ENCODE measurements at regions not wholly inside any gene's neighbourhood (a gene's known extent, or its start where the extent isn't known, plus 50 kb on each side); places are given as distances from the start of the nearest gene placed in this dataset.

DNA sequence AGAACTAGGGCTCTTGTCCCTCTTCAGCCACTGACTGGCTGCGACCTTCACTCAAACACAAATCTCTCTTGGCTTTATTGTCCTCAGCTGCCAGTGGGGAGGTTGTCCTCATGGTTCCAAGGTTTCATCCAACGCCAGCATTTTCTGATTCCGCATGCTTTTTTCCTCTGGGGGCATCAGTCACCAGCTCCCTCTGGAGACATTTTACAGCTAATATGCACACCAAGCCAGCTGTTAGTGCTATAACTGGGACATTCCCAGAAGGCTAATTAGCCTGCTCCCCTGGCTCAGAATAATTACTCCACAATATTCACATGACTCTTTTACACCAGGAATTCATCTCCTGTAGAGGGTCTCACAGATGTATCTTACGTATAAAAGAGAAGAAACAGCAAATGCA lies 193.6 kb upstream of the ANKRD55 start:
- no peaks in the 10 kb centered on the region for H4K20me1 ChIP-seq (ENCODE audit: insufficient read depth)
- no peaks in the 10 kb centered on the region for H3K79me2 ChIP-seq (ENCODE audit: insufficient read depth)
- H3F3A ChIP-seq (replicated peaks; ENCODE audit: insufficient read depth), result no peaks in the 10 kb centered on the region
- H3K4me1 ChIP-seq (ENCODE audit: control insufficient read depth in 1 of 2, insufficient read depth in 2 of 2, low read depth in 1 of 2, low read length in 1 of 2), result peaks cover 0 to 14% of the 10 kb centered on the region in 2 experiments; a peak in 2 of 4 replicates
- CTCF ChIA-PET, result no interaction called here
- H3K27me3 ChIP-seq (ENCODE audit: insufficient read depth), result no peaks in the 10 kb centered on the region
- H3K9me2 ChIP-seq, result no peaks in the 10 kb centered on the region
- DNase-seq, result no peak
- H3K4me2 ChIP-seq, result no peak overlapping the region
- no peaks in the 10 kb centered on the region for H3K36me3 ChIP-seq (replicated peaks in 1 of 2; ENCODE audit: control insufficient read depth in 1 of 2, insufficient read depth in 2 of 2, low read length in 1 of 2)
- H3K9ac ChIP-seq, result no peak overlapping the region
- POLR2A ChIA-PET, result interaction anchor here (1.1 kb wide), 1 partner anchor 53 kb away, joined by 3 read pairs; no protein-coding TSS in a partner anchor
- H3K4me3 ChIP-seq (ENCODE audit: low read depth in 2 of 2, low read length in 1 of 2), result no peak overlapping the region
- no peaks in the 10 kb centered on the region for H3K9me3 ChIP-seq
- WGBS (ENCODE audit: low lambda C conversion rate), result 71% methylated on average over 4 of the region's 4 CpGs
- H2AFZ ChIP-seq (ENCODE audit: low read depth), result no peak overlapping the region
- no peak overlapping the region for H3K27ac ChIP-seq (ENCODE audit: low read depth in 2 of 2, low read length in 1 of 2)
- TF ChIP-seq SIN3A (IDR thresholded peaks at IDR 0.05; ENCODE audit: borderline replicate concordance, low read depth, low read length), result no peak
- no peak for TF ChIP-seq RAD21 (IDR thresholded peaks at IDR 0.05; ENCODE audit: low read length)
- no peak for TF ChIP-seq GATA2 (CRISPR knock-in tag; IDR thresholded peaks at IDR 0.05)
- TF ChIP-seq YY1 (IDR thresholded peaks at IDR 0.05; ENCODE audit: low read depth), result no peak
- no peak for TF ChIP-seq IRF3 (IDR thresholded peaks at IDR 0.05; ENCODE audit: low read depth, low read length)
- TF ChIP-seq EP300 (IDR thresholded peaks at IDR 0.05; ENCODE audit: borderline replicate concordance in 1 of 2, low read depth in 1 of 2, low read length in 1 of 2), result no peak
- TF ChIP-seq JUND (IDR thresholded peaks at IDR 0.05), result no peak
- no peak for TF ChIP-seq MEF2A (IDR thresholded peaks at IDR 0.05; ENCODE audit: borderline replicate concordance, low read depth)
- no peak for TF ChIP-seq FOXM1 (IDR thresholded peaks at IDR 0.05; ENCODE audit: low read depth)
- no peak for TF ChIP-seq CHD2 (IDR thresholded peaks at IDR 0.05; ENCODE audit: low read length, partially characterized antibody)
- no peak for TF ChIP-seq NFIC (IDR thresholded peaks at IDR 0.05; ENCODE audit: borderline replicate concordance)
- TF ChIP-seq, protein P1, sequence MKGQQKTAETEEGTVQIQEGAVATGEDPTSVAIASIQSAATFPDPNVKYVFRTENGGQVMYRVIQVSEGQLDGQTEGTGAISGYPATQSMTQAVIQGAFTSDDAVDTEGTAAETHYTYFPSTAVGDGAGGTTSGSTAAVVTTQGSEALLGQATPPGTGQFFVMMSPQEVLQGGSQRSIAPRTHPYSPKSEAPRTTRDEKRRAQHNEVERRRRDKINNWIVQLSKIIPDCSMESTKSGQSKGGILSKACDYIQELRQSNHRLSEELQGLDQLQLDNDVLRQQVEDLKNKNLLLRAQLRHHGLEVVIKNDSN (IDR thresholded peaks at IDR 0.05; ENCODE audit: borderline replicate concordance, low read depth), result no peak
- TF ChIP-seq SMC3 (IDR thresholded peaks at IDR 0.05; ENCODE audit: low read depth, low read length), result no peak
- TF ChIP-seq PBX3 (IDR thresholded peaks at IDR 0.05), result no peak
- TF ChIP-seq NRF1 (IDR thresholded peaks at IDR 0.05; ENCODE audit: low read depth, low read length), result no peak
- TF ChIP-seq RCOR1 (IDR thresholded peaks at IDR 0.05; ENCODE audit: low read length), result no peak
- TF ChIP-seq FOXJ3 (CRISPR knock-in tag; IDR thresholded peaks at IDR 0.05), result no peak
- no peak for TF ChIP-seq TAF1 (IDR thresholded peaks at IDR 0.05; ENCODE audit: borderline replicate concordance, low read depth, low read length)
